Adrenal gland (tissue), 5 donors: ENCODE measurements at regions not wholly inside any gene's neighbourhood (a gene's known extent, or its start where the extent isn't known, plus 50 kb on each side); places are given as distances from the start of the nearest gene placed in this dataset.

Experiments
- CTCF ChIP-seq, 6 experiments: fragments of 450-650 bp in 4 of 6; fragments of 200-600 bp in 2 of 6; sonication (generic) in 1 of 6; IDR thresholded peaks; 1 replicate in 5 of 6; 2 replicates in 1 of 6; pipeline versions ENCODE4 v1.5.1 to v1.8.0; 2016 to 2021; ENCODE audit warnings: antibody characterized with exemption in 6 of 6, mild to moderate bottlenecking in 2 of 6, moderate library complexity in 1 of 6
- POLR2A ChIP-seq, 2 donors: fragments of 450-650 bp; IDR thresholded peaks; one replicate each; pipeline ENCODE4 v1.6.1; 2017; ENCODE audit warnings: antibody characterized with exemption in 2 of 2, mild to moderate bottlenecking in 2 of 2, moderate library complexity in 1 of 2
- donor health status: DM: no; HTN: no; CAD: no.

- TF ChIP-seq POLR2A (IDR thresholded peaks at IDR 0.05) (no peak), CTCF (IDR thresholded peaks at IDR 0.05) (no peak)
These were observed 104.7 kb upstream of the RREB1 start for GRCh38 chr6:7003041-7003440.
